Vagina (tissue), 2 donors: ENCODE measurements at regions not wholly inside any gene's neighbourhood (a gene's known extent, or its start where the extent isn't known, plus 50 kb on each side); places are given as distances from the start of the nearest gene placed in this dataset.

Experiments
- POLR2A ChIP-seq, 2 donors: fragments of 450-650 bp; IDR thresholded peaks; one replicate each; pipeline ENCODE4 v1.6.1; 2017; ENCODE audit warnings: antibody characterized with exemption in 2 of 2, mild to moderate bottlenecking in 2 of 2, moderate library complexity in 2 of 2
- TF ChIP-seq, protein P1 (sequence below), 3 experiments: fragments of 450-650 bp in 2 of 3; fragments of 200-600 bp in 1 of 3; sonication (generic) in 1 of 3; IDR thresholded peaks; one replicate each; pipeline ENCODE4 v1.5.1; 2017 to 2019; ENCODE audit warnings: antibody characterized with exemption in 3 of 3, mild to moderate bottlenecking in 2 of 3, moderate library complexity in 2 of 3

DNA sequence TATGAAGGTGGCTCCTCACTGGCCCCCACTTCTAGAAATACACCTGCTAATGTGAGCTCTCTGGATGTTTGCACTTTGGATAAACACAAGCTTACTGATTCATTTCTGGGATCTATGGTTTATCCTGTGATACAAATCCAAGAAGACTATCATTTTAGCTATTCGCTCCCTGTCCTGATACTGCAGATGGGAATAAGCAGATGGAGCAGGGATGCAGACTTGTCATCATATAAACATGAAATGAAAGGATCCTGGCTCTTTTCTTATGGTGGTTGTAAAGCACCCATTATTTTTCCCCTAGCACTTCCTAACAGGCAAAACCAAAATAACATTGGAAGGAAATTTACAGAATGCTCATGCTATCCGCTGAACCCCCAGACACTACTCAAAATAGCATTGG, 162.9 kb upstream of the NOCT start:
- TF ChIP-seq, protein P1, sequence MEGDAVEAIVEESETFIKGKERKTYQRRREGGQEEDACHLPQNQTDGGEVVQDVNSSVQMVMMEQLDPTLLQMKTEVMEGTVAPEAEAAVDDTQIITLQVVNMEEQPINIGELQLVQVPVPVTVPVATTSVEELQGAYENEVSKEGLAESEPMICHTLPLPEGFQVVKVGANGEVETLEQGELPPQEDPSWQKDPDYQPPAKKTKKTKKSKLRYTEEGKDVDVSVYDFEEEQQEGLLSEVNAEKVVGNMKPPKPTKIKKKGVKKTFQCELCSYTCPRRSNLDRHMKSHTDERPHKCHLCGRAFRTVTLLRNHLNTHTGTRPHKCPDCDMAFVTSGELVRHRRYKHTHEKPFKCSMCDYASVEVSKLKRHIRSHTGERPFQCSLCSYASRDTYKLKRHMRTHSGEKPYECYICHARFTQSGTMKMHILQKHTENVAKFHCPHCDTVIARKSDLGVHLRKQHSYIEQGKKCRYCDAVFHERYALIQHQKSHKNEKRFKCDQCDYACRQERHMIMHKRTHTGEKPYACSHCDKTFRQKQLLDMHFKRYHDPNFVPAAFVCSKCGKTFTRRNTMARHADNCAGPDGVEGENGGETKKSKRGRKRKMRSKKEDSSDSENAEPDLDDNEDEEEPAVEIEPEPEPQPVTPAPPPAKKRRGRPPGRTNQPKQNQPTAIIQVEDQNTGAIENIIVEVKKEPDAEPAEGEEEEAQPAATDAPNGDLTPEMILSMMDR (IDR thresholded peaks at IDR 0.05) = no peak
- TF ChIP-seq POLR2A (IDR thresholded peaks at IDR 0.05) = no peak
